Stimulated activated naive CD8-positive, alpha-beta T cell treated with anti-CD3 and anti-CD28 coated beads, Interleukin-15, Interleukin-2, amounts not matched to agents 100 ng/mL and 50 ng/mL, for 24 hours (primary cell): ENCODE measurements at regions not wholly inside any gene's neighbourhood (a gene's known extent, or its start where the extent isn't known, plus 50 kb on each side); places are given as distances from the start of the nearest gene placed in this dataset.

Experiments used
- H3K27ac Mint-ChIP-seq: one replicate; pipeline ENCODE4 v1.8.0; 2021; ENCODE audit warnings: mild to moderate bottlenecking, mixed read lengths
- H3K27me3 Mint-ChIP-seq: one replicate; pipeline ENCODE4 v1.8.0; 2021; ENCODE audit warnings: mixed read lengths
- H3K36me3 Mint-ChIP-seq: one replicate; pipeline ENCODE4 v1.8.0; 2021; ENCODE audit warnings: low read depth, mixed read lengths
- H3K4me1 Mint-ChIP-seq: one replicate; pipeline ENCODE4 v1.8.0; 2021; ENCODE audit warnings: low read depth, mixed read lengths
- H3K4me3 Mint-ChIP-seq: one replicate; pipeline ENCODE4 v1.8.0; 2021; ENCODE audit warnings: mild to moderate bottlenecking, mixed read lengths
- H3K9me3 Mint-ChIP-seq: one replicate; pipeline ENCODE4 v1.8.0; 2021; ENCODE audit warnings: mixed read lengths

DNA sequence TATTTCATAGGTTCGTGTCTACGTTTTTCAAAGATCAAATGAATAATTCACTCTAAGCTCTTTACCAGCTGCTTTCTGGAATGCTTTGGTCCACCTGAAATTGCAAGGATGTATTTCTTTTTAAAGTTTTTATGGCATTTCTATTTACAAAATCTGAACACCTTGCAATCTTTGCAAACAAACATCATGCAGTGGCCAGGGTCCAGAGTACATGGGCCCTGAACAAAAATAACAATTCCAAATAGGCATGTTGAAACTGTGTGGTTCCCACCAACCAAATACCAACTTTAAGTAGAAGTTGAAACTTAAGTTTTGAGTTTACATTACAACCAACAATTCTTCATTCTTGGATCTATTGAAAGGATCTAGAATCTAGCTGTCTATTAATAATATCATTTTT lies 180.1 kb upstream of the FTMT start:
- no peaks in the 10 kb centered on the region for H3K36me3 Mint-ChIP-seq
- no peak overlapping the region for H3K4me3 Mint-ChIP-seq
- peaks cover 4% of the 10 kb centered on the region for H3K9me3 Mint-ChIP-seq
- H3K27ac Mint-ChIP-seq, result no peak overlapping the region
- H3K27me3 Mint-ChIP-seq, result no peaks in the 10 kb centered on the region
- H3K4me1 Mint-ChIP-seq, result peaks cover 2% of the 10 kb centered on the region

- no peaks in the 10 kb centered on the region for H3K27me3 Mint-ChIP-seq
- H3K36me3 Mint-ChIP-seq, result no peaks in the 10 kb centered on the region
- H3K27ac Mint-ChIP-seq, result no peak overlapping the region
- no peak overlapping the region for H3K4me3 Mint-ChIP-seq
- peaks cover 3% of the 10 kb centered on the region for H3K9me3 Mint-ChIP-seq
- H3K4me1 Mint-ChIP-seq, result no peaks in the 10 kb centered on the region
Observed at GRCh38 chr5:121675924-121676323, 175.8 kb upstream of the FTMT start.

DNA sequence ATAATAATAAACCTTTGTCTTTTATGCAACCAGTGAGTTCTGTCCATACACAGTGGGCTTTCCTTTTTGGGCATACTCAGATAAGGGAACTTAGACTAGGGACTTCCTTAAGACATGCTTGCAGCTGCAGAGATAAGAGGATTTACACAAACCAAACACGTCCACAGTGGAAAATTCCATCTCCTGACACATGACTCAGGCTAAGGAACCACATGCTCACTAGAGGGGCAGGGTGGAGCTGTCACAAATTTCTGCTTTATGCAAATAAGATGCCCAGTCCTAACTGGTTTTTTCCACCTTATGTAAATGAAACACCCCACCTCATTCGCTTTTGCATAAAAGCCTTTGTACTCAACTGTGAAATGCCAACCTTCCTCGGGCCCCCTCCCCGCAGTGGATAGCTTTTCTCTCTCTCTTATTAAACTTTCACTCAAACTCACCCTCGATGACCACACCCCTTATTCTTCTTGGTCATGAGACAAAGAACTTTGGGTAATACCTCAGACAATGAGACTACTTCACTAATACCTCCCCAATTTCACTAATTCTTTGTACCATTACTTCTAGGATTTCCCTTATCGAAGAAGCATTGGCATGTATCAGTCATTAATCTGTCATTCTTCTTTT lies 170.3 kb upstream of the FTMT start:
- H3K4me3 Mint-ChIP-seq, result no peak overlapping the region
- H3K36me3 Mint-ChIP-seq, result no peaks in the 10 kb centered on the region
- H3K9me3 Mint-ChIP-seq, result peaks cover 7% of the 10 kb centered on the region
- no peak overlapping the region for H3K27ac Mint-ChIP-seq
- H3K4me1 Mint-ChIP-seq, result no peaks in the 10 kb centered on the region
- H3K27me3 Mint-ChIP-seq, result no peaks in the 10 kb centered on the region

DNA sequence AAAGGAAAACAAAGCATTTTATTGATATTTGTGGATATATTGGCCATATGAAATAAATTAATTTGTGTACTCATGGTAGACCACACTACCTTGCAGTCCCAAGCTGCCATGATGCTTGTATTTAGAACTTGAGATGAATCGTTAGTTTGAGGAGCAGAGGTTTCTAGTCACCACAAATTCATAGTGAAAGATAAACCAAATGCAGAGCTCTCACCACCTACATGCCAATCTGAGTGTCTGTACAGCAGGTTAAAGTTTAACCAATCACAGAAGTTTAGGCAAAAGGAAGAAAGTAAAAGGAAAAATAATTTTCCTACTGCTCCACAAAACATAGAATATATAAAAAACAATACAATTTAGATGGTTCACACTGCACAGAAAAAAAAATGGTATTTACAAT lies 163.6 kb upstream of the FTMT start:
- Mint-ChIP-seq H3K36me3 (no peaks in the 10 kb centered on the region), H3K4me1 (no peaks in the 10 kb centered on the region), H3K4me3 (no peak overlapping the region), H3K27ac (no peak overlapping the region), H3K9me3 (no peaks in the 10 kb centered on the region), H3K27me3 (no peaks in the 10 kb centered on the region)

DNA sequence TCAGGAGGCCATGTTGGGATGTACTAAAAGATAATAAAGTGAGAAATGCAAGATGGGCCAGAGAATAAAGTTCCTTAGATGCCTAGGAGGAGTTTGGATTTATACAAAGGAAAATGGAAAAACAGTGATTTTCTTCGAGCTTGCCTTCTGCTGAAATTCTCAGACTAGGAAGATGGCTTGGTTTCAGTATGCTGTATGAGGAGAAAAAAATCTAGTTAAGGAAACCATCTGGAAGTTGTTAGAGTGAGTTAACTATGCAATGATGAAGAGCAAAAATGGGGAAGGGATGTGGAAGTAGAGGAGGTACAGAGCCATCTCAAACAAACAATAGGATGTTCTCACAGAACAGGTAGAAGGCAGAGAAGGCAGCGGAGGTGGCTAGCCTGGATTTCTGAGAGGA lies 162.9 kb upstream of the FTMT start:
- no peaks in the 10 kb centered on the region for H3K9me3 Mint-ChIP-seq
- H3K4me3 Mint-ChIP-seq, result no peak overlapping the region
- no peaks in the 10 kb centered on the region for H3K36me3 Mint-ChIP-seq
- H3K27me3 Mint-ChIP-seq, result no peaks in the 10 kb centered on the region
- no peak overlapping the region for H3K27ac Mint-ChIP-seq
- H3K4me1 Mint-ChIP-seq, result no peaks in the 10 kb centered on the region

GRCh38 chr5:121691478-121691877 lies 160.2 kb upstream of the FTMT start:
- Mint-ChIP-seq H3K27ac (no peak overlapping the region), H3K4me3 (no peak overlapping the region), H3K27me3 (no peaks in the 10 kb centered on the region), H3K4me1 (no peaks in the 10 kb centered on the region), H3K36me3 (no peaks in the 10 kb centered on the region), H3K9me3 (no peaks in the 10 kb centered on the region)

DNA sequence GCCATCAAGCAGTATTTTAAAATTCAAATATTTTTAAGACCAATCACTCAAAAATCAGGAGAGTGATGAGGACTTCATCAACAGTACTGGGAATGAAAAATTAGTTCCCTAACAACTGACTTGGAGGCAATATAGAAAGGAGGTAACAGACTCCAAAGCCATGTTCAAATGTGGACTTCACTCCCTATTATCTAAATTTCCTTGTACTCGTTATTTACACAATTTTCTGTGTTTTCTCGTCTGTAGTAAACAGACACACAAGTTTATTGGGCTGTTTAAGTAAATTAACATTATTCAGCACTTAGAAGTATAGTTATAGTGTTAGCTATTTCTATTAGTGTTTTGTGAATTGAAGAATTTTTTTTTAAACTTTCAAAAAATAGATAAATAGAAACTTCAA lies 159.5 kb upstream of the FTMT start:
- no peak overlapping the region for H3K4me3 Mint-ChIP-seq
- no peaks in the 10 kb centered on the region for H3K36me3 Mint-ChIP-seq
- no peaks in the 10 kb centered on the region for H3K9me3 Mint-ChIP-seq
- H3K27me3 Mint-ChIP-seq, result no peaks in the 10 kb centered on the region
- H3K27ac Mint-ChIP-seq, result no peak overlapping the region
- H3K4me1 Mint-ChIP-seq, result no peaks in the 10 kb centered on the region

DNA sequence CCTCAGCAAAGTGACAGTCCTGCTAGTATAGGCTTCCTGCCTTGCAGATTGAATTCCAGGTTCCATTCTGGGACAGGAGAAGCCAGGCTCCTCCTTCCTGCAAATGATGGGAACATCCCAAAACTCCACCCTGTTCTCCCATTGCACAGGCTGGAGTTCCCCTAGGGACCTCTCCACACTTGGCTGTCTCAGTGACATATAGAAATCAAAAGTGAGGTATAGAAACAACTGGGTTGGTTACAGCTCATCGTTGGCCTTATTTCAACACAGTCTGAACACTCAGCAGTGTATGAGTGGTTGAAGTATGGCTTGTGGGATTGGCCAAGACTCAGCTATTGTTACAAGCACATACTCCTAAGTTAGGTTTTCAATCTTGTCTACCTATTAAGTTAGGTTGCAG lies 157.8 kb upstream of the FTMT start:
- H3K27ac Mint-ChIP-seq, result no peak overlapping the region
- no peaks in the 10 kb centered on the region for H3K4me1 Mint-ChIP-seq
- H3K36me3 Mint-ChIP-seq, result no peaks in the 10 kb centered on the region
- H3K27me3 Mint-ChIP-seq, result no peaks in the 10 kb centered on the region
- no peak overlapping the region for H3K4me3 Mint-ChIP-seq
- H3K9me3 Mint-ChIP-seq, result no peaks in the 10 kb centered on the region

GRCh38 chr5:121695307-121695706 lies 156.4 kb upstream of the FTMT start:
- H3K27me3 Mint-ChIP-seq, result no peaks in the 10 kb centered on the region
- no peaks in the 10 kb centered on the region for H3K4me1 Mint-ChIP-seq
- H3K9me3 Mint-ChIP-seq, result no peaks in the 10 kb centered on the region
- H3K27ac Mint-ChIP-seq, result no peak overlapping the region
- no peaks in the 10 kb centered on the region for H3K36me3 Mint-ChIP-seq
- no peak overlapping the region for H3K4me3 Mint-ChIP-seq

- no peaks in the 10 kb centered on the region for H3K27me3 Mint-ChIP-seq
- no peak overlapping the region for H3K4me3 Mint-ChIP-seq
- H3K4me1 Mint-ChIP-seq, result no peaks in the 10 kb centered on the region
- peaks cover 3% of the 10 kb centered on the region for H3K9me3 Mint-ChIP-seq
- no peak overlapping the region for H3K27ac Mint-ChIP-seq
- no peaks in the 10 kb centered on the region for H3K36me3 Mint-ChIP-seq
Observed at GRCh38 chr5:121698690-121699089, 153.0 kb upstream of the FTMT start.

DNA sequence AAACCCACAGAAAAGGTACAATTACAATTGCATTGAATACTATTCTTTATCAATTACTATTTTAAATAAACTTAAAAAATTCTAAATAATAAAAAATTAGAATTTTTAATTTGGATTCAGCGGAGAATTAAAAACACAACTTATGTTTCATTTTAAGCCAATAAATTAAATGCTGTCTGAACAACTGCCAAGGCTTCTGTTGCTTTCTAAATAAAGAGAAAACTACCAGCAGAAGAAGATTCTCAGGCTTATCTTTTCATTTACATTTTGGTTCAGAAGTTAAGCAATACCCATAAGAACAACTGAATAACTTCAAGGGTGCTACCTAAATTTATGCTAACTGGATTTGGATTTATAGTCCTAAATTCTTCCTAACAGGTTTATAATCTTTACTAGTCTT lies 150.0 kb upstream of the FTMT start:
- no peak overlapping the region for H3K4me3 Mint-ChIP-seq
- H3K27me3 Mint-ChIP-seq, result no peaks in the 10 kb centered on the region
- H3K27ac Mint-ChIP-seq, result no peak overlapping the region
- H3K9me3 Mint-ChIP-seq, result peaks cover 3% of the 10 kb centered on the region
- H3K4me1 Mint-ChIP-seq, result no peaks in the 10 kb centered on the region
- H3K36me3 Mint-ChIP-seq, result no peaks in the 10 kb centered on the region

DNA sequence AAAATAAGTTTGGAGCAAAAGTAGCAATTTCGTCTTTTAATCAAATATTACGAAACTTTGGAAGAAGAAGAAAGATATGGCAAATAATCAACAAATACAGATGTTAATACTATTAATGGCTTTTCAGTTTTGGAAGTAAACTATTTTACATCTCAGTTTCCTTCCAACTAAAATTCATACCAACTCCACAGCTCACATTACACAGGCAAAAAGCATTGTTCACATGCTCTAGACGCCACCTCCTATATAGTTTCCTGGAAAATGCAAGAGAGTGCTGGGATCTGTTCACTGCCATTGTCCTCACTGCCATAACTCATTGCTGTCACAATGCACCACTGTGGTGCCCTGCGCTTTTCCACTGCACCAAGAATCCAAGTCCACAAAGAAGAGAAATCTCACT lies 149.0 kb upstream of the FTMT start:
- Mint-ChIP-seq H3K4me1 (no peaks in the 10 kb centered on the region), H3K9me3 (peaks cover 3% of the 10 kb centered on the region), H3K27me3 (no peaks in the 10 kb centered on the region), H3K4me3 (no peak overlapping the region), H3K27ac (no peak overlapping the region), H3K36me3 (no peaks in the 10 kb centered on the region)

GRCh38 chr5:121704291-121704690 lies 147.4 kb upstream of the FTMT start:
- H3K4me1 Mint-ChIP-seq, result no peaks in the 10 kb centered on the region
- no peak overlapping the region for H3K27ac Mint-ChIP-seq
- no peak overlapping the region for H3K4me3 Mint-ChIP-seq
- no peaks in the 10 kb centered on the region for H3K27me3 Mint-ChIP-seq
- H3K9me3 Mint-ChIP-seq, result peaks cover 3% of the 10 kb centered on the region
- H3K36me3 Mint-ChIP-seq, result no peaks in the 10 kb centered on the region

DNA sequence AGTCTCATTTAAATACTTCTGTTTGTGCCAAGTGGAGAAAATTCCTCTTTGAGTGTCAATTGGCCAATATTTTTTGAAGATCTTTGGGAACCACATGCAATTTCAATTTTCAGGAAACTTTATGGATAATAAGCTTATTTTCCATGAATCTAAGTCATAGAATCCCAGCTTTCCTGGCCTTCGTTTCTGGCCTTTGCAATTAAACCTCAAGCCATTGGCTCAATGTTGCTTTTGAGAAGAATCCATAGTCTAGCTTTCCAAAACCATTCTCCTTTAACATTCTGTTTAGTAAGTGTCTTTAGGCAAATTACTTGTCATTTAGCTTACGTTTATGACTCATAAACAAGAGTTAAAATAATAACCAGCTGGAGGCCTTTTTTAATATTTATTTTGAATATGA lies 145.0 kb upstream of the FTMT start:
- Mint-ChIP-seq H3K27me3 (no peaks in the 10 kb centered on the region), H3K4me1 (no peaks in the 10 kb centered on the region), H3K4me3 (no peak overlapping the region), H3K27ac (no peak overlapping the region), H3K36me3 (no peaks in the 10 kb centered on the region), H3K9me3 (peaks cover 3% of the 10 kb centered on the region)

DNA sequence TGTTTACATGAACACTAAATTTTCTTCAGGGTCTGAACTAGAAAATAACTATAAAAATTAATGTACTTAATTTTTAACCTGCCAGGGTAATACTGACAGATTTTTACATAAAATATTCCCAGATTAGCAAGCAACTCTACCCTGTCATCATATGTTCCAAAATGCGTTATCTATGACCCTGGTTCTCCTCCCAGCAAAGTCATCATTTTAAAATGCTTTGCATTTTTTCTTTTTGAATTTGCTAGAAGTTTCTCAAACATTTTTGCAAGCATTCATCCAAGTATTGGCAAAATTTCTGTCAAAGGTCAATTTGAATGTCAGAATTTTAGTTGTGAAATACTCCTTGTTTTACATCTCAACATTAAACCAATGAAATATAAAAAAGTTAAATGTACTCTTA lies 144.5 kb upstream of the FTMT start:
- Mint-ChIP-seq H3K4me3 (no peak overlapping the region), H3K27ac (no peak overlapping the region), H3K36me3 (no peaks in the 10 kb centered on the region), H3K9me3 (peaks cover 5% of the 10 kb centered on the region), H3K4me1 (no peaks in the 10 kb centered on the region), H3K27me3 (no peaks in the 10 kb centered on the region)

- Mint-ChIP-seq H3K36me3 (no peaks in the 10 kb centered on the region), H3K27ac (no peak overlapping the region), H3K4me3 (no peak overlapping the region), H3K27me3 (no peaks in the 10 kb centered on the region), H3K9me3 (peaks cover 6% of the 10 kb centered on the region), H3K4me1 (no peaks in the 10 kb centered on the region)
Observed at GRCh38 chr5:121711416-121711815, 140.3 kb upstream of the FTMT start.
